ENCODE measurements at regions not wholly inside any gene's neighbourhood (a gene's known extent, or its start where the extent isn't known, plus 50 kb on each side); places are given as distances from the start of the nearest gene placed in this dataset.
A peak's percentile ranks its signal among the peaks of the same experiment; 100 is the strongest.
"Not testable (repeated sequence)": the region's sequence is repeated elsewhere in the genome, so short reads cannot be mapped to it uniquely, and the experiment has no call there.

GRCh38 chr11:101835506-101836063, 79.2 kb upstream of the CEP126 start:
- DNase-seq (ENCODE audit: low spot score), result no peak

- not testable (repeated sequence) for DNase-seq (ENCODE audit: low spot score)
These were observed 84.3 kb upstream of the CEP126 start for GRCh38 chr11:101830475-101830874.

GRCh38 chr11:101825531-101825930, 89.3 kb upstream of the CEP126 start:
- no peak for DNase-seq (ENCODE audit: low spot score)

GRCh38 chr11:101817581-101817980, 97.2 kb upstream of the CEP126 start:
- DNase-seq (ENCODE audit: low spot score), result no peak

DNA sequence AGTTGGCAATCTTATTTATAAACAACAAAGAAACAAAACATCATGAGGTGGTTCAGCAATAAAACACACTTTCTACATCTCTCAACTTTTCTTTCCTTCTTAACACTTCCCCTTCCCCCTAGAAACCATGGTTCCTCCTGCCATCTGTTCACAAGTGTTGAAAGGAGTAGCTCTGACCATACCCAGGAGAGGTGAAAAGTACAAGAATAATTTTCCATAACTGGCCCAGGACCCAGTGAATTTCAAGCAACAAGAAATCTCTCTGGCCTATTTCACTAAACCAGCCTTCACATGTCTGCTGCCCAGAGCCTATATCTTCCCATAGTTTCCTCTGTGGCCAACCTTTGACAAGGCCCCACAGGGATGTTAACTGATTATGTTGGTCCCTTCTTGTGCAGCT, 98.2 kb upstream of the CEP126 start:
- no peak for DNase-seq (ENCODE audit: low spot score)

- DNase-seq (ENCODE audit: low spot score), result no peak
These were observed 102.3 kb upstream of the CEP126 start for GRCh38 chr11:101812546-101812945.

DNA sequence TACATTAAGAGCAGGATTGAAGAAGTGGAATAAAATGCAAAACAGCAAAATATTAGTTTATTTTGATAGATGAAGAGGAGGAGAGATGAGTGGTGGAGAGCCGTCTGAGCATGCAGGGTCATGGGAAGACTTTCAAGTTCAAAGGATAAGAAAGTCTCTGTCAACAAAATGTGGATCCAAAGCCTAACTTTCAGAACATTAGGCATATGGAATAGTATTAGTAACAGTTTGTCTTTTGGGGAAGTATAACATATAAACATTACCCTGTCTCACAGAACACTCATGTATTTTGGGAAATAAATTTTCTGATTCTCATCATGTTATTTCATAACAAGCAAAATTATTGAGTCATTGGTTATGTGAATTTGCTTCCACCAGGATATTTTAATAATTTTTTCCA, 104.3 kb upstream of the CEP126 start:
- no peak for DNase-seq (ENCODE audit: low spot score)

DNA sequence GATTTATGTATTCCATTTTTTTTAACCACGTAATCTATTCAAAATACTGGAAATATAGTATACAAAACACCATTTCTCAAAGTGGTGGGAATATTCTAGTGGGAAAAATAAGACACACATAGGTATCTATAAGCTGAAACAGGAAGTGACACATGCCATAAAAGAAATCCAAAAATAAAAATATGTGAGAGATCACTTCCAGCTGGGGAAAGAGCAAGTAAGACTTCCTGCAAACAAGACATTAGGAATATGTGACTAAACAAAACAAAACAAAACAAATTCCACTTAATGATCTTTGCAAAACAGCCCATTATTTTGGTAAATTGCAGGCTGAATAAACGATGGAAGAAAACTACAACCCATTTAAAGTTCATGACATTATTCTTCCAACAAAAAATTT, 107.3 kb upstream of the CEP126 start:
- no peak for DNase-seq (ENCODE audit: low spot score)

GRCh38 chr11:101803651-101804050, 111.2 kb upstream of the CEP126 start:
- no peak for DNase-seq (ENCODE audit: low spot score)

DNA sequence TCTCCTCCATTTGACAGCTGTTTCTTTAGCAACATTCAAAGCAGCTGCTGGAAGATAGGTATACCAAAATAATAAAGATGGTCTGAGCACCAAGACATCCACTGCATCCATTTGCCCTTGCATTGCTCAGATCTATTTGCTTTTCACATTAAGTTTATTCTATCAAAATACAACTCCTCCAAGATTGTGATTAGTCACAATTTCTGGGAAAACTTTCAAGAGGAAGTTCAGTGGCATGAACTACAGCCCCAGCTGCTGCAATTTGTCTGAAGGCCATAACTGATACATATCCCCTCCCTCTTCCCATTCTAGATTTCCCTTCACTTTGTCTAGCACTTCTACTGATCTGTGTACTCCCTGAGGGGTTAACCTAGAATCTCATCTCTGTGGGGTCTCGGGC, 117.5 kb upstream of the CEP126 start:
- no peak for DNase-seq (ENCODE audit: low spot score)

DNA sequence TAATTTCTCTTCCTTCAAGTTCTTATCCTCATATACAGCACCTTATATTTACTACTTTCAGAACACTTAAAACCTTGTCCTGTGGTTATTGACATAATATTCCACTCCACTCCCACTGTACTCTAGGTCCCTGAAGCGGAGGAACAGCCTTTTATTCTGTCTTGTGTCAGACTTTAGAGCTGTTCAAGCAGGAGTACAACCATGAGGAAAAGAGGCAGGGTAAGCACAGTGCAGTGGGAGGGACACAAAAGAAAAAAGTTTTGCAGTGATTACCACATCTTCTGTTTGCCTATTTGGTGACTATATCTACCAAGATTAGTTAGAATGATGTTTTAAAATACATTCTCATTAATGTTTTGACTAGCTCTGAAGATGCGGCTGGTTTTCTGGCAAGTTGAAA, 122.0 kb upstream of the CEP126 start:
- no peak for DNase-seq (ENCODE audit: low spot score)

DNA sequence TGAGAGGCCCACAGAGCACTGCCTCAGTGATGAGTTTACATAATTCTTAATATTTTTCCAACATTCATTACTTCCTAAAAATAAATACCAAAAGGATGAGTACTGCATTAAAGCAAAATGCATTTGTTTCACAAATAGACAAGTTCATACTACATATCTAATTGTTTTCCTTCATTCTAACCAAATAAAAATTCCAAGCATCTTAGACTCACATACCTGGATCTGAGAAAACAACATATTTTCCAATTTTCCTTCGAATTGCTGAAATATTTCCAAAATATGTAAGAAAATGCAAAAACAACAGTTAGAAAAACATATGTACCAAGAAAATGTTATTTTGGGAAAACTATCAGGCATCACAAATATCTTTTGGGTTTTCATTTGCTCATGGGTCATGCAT, 127.9 kb upstream of the CEP126 start:
- no peak for DNase-seq (ENCODE audit: low spot score)

DNA sequence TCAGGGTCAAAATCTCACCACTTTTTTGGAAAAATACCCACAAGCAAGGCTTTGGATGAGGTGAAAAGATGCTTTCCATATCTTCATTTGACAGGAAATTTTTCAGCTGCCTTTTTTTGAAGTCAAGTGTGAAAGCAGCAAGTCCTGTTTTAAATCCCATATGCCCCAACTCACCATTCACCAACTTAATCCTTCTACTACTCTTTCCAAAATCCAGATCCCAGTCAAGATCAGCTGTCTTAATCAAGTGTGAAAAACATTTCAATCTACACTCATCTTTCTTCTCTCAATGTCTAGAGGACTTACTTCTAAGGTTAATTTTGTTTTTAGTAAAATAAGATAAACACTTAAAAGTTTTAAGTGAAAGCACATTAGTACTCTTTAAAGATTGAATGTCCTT, 128.4 kb upstream of the CEP126 start:
- no peak for DNase-seq (ENCODE audit: low spot score)

DNA sequence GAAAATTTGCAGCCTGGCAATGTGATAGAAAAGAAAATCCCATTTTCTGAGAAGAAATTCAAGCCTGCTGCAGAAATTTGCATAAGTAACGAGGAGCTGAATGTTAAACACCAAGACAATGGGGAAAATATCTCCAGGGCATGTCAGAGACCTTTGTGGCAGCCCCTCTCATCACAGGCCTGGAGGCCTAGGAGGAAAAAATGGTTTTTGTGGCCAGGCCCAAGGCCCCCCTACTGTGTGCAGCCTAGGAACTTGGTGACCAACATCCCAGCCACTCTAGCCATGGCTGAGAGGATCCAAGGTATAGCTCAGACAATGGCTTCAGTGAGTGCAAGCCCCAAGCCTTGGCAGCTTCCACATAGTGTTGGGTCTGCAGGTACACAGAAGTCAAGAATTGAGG, 135.6 kb upstream of the CEP126 start:
- DNase-seq (ENCODE audit: low spot score), result not testable (repeated sequence)

GRCh38 chr11:101777476-101777875, 137.3 kb upstream of the CEP126 start:
- DNase-seq (ENCODE audit: low spot score), result no peak

- DNase-seq (ENCODE audit: low spot score), result no peak
These were observed 139.8 kb upstream of the CEP126 start for GRCh38 chr11:101775033-101775432.

GRCh38 chr11:101770648-101771047, 144.2 kb upstream of the CEP126 start:
- no peak for DNase-seq (ENCODE audit: low spot score)

DNA sequence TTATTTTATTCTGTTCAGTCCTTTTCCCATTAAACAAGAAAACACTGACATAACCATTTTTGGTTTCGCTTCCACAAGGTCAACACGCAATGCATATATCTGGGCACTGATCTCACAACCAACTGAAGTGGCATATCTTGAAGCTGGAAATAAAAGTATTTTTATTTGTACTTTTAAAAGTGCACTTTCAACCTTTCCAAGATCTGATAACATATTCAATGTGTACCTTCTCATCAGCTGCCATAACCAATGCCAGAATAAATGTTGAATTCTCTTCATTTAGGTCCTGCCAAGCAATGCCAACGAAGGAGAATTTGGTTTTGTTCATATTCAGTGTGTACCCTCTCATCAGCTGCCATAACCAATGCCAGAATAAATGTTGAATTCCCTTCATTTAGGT, 148.9 kb upstream of the CEP126 start:
- no peak for DNase-seq (ENCODE audit: low spot score)

- no peak for DNase-seq (ENCODE audit: low spot score)
These were observed 154.9 kb upstream of the CEP126 start for GRCh38 chr11:101759771-101760450.

GRCh38 chr11:101757741-101758140, 157.1 kb upstream of the CEP126 start:
- DNase-seq (ENCODE audit: low spot score), result no peak

DNA sequence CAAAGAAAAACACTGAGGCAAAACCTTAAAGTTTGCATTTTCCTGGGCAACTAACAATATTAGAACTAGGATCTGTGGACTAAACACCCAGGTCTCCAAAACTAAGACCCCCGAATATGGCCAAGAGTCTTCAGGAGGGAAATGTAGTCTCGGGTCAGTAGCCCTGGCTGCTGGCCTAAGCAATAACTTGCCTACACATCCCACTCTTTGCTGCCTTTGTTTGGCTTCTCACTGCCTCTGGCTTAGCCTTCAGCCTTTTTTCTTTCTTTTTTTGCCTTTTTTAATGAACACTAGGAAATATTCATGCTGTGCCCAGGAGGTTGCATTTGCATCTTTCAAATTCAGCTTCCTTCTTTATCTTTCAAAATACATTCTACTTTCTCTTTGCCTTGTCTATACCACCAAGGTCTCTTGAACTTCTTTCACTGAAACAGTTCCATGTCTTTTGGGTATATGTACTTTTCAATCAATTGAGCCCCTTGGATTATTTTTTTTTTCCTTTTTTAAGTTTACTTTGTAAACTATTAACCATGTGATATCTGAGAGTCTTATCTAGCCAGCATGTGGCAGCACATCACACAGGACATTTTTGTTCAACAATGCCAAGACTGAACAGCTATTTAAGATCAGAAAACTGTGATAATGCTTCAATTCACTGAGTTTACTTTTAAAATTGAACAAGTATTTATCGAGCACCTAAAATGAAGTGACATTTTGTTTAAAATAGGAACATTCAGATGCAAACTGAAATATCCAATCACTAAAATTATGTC, 165.0 kb upstream of the TRPC6 start:
- peak; percentile 24 for DNase-seq (ENCODE audit: low spot score)

DNA sequence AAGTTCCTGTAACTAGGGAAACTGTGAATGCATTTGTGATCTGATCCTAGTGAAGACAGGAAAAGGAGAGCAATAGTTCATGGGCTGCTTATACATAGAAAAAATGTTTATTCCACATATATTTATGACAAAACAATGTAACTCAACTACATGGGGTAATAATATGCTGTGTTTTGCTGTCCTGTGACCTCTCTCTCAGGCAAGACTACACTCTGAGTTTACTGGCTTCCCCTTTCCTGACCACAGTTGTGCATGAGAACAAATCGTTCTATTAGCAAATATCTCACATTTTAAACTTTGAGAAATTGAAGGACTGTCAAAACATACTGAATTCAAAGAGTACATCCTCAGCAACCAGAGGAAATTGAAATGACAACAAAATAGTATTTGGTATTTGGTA, 161.9 kb upstream of the TRPC6 start:
- no peak for DNase-seq (ENCODE audit: low spot score)

- DNase-seq (ENCODE audit: low spot score), result peak; percentile 70
These were observed 160.0 kb upstream of the TRPC6 start for GRCh38 chr11:101743828-101744227.
